T-cell (primary cell): ENCODE measurements at regions not wholly inside any gene's neighbourhood (a gene's known extent, or its start where the extent isn't known, plus 50 kb on each side); places are given as distances from the start of the nearest gene placed in this dataset.

Experiments
- ATAC-seq, 4 experiments: fragments of 200-7000 bp in 3 of 4; fragments of 150-1000 bp in 1 of 4; cut with Tn5 transposase; replicated peaks in 1 of 4; 1 replicate in 3 of 4; 2 replicates in 1 of 4; pipeline ENCODE4 v1.10.0; 2021; ENCODE audit warnings: moderate library complexity in 3 of 4, mild to moderate bottlenecking in 2 of 4, moderate number of reproducible peaks in 1 of 4
- CTCF ChIA-PET, 2 donors: fragments of 300-600 bp; sonication (Branson Sonifier 250); formaldehyde crosslinking; loops; one replicate each; lab custom pipeline; 2022; ENCODE audit warnings: antibody characterized with exemption in 2 of 2; lab: Charles Lee
- POLR2A ChIA-PET, 2 donors: fragments of 300-600 bp; sonication (Branson Sonifier 250); formaldehyde crosslinking; loops; one replicate each; lab custom pipeline; 2022; ENCODE audit warnings: antibody characterized with exemption in 2 of 2; lab: Charles Lee
- DNase-seq, 35 experiments: peaks; one replicate each; pipeline versions ENCODE4 v3.0.0 to v3.0.0-alpha.2; 2013 to 2023
- H3K27ac ChIP-seq: one replicate; pipeline ENCODE4 v1.5.1; 2013; ENCODE audit warnings: low read length
- H3K27me3 ChIP-seq, 2 experiments: replicated peaks in 1 of 2; 1 replicate in 1 of 2; 2 replicates in 1 of 2; pipeline versions ENCODE4 v1.6.1 to v1.7.0; 2013; ENCODE audit warnings: low read length in 1 of 2, mixed read lengths in 1 of 2; ENCODE audit not compliant: control insufficient read depth in 2 of 2, insufficient read depth in 2 of 2; ENCODE audit errors: extremely low read depth in 1 of 2
- H3K36me3 ChIP-seq, 2 donors: 1 replicate in 1 of 2; 2 replicates in 1 of 2; pipeline versions ENCODE4 v1.6.1 to v1.7.0; 2013; ENCODE audit warnings: low read length in 1 of 2; ENCODE audit not compliant: control insufficient read depth in 2 of 2, insufficient read depth in 1 of 2; ENCODE audit errors: extremely low read depth in 1 of 2
- H3K4me1 ChIP-seq, 2 experiments: 1 replicate in 1 of 2; 2 replicates in 1 of 2; pipeline versions ENCODE4 v1.6.1 to v1.7.0; 2013; ENCODE audit warnings: low read length in 2 of 2, mixed read lengths in 1 of 2; ENCODE audit not compliant: insufficient read depth in 2 of 2, control insufficient read depth in 1 of 2; ENCODE audit errors: extremely low read depth in 1 of 2
- H3K4me3 ChIP-seq, 2 donors: 1 replicate in 1 of 2; 2 replicates in 1 of 2; pipeline versions ENCODE4 v1.5.1 to v1.7.0; 2013; ENCODE audit warnings: mild to moderate bottlenecking in 2 of 2, low read length in 1 of 2, moderate library complexity in 1 of 2; ENCODE audit not compliant: control insufficient read depth in 1 of 2; ENCODE audit errors: extremely low read depth in 1 of 2
- H3K9me3 ChIP-seq: 2 replicates; pipeline ENCODE4 v1.7.0; 2013
- H3K27ac Mint-ChIP-seq, 2 donors: one replicate each; pipeline ENCODE4 v1.8.0; 2020 to 2021; ENCODE audit warnings: mild to moderate bottlenecking in 2 of 2, mixed read lengths in 2 of 2
- H3K27me3 Mint-ChIP-seq, 2 donors: one replicate each; pipeline ENCODE4 v1.8.0; 2021 to 2022; ENCODE audit warnings: mixed read lengths in 2 of 2
- H3K36me3 Mint-ChIP-seq: one replicate; pipeline ENCODE4 v1.8.0; 2021; ENCODE audit warnings: mixed read lengths
- H3K4me1 Mint-ChIP-seq, 3 donors: one replicate each; pipeline ENCODE4 v1.8.0; 2020 to 2022; ENCODE audit warnings: mixed read lengths in 3 of 3, mild to moderate bottlenecking in 1 of 3
- H3K4me3 Mint-ChIP-seq, 3 donors: one replicate each; pipeline ENCODE4 v1.8.0; 2020 to 2022; ENCODE audit warnings: mild to moderate bottlenecking in 3 of 3, mixed read lengths in 3 of 3, moderate library complexity in 3 of 3
- H3K9me3 Mint-ChIP-seq, 3 donors: one replicate each; pipeline ENCODE4 v1.8.0; 2020 to 2022; ENCODE audit warnings: mixed read lengths in 3 of 3
- WGBS: methylation state at CpG from one replicate; pipeline ENCODE4 v1.1.5; 2013; ENCODE audit warnings: missing lambda C conversion rate; ENCODE audit not compliant: insufficient coverage; 5-methylcytosine and 5-hydroxymethylcytosine counted together

- Histone ChIP-seq H3K4me1 (no peaks in the 10 kb centered on the region), H3K27ac (no peak overlapping the region), H3K36me3 (no peaks in the 10 kb centered on the region), H3K9me3 (no peaks in the 10 kb centered on the region), H3K4me3 (no peak overlapping the region), H3K27me3 (no peaks in the 10 kb centered on the region)
- DNase-seq = no peak
- POLR2A ChIA-PET = interaction anchor here in 1 of 2 donors (0.6 kb wide), 1 partner anchor 15 kb away, joined by 3 read pairs; no protein-coding TSS in a partner anchor
- H3K36me3 Mint-ChIP-seq = no peaks in the 10 kb centered on the region
- no CpG with 5 or more reads among the region's 1 CpG for WGBS
- ATAC-seq = no peak
- no peak overlapping the region for H3K4me3 Mint-ChIP-seq
- peaks cover 0 to 4% (median 3%) of the 10 kb centered on the region in 3 donors for H3K9me3 Mint-ChIP-seq
- CTCF ChIA-PET = no interaction called here
- H3K27me3 Mint-ChIP-seq = no peaks in the 10 kb centered on the region
- H3K4me1 Mint-ChIP-seq = no peaks in the 10 kb centered on the region
- no peak overlapping the region for H3K27ac Mint-ChIP-seq
Observed at GRCh38 chr4:123978637-123979036, 582.0 kb downstream of the SPRY1 start.

DNA sequence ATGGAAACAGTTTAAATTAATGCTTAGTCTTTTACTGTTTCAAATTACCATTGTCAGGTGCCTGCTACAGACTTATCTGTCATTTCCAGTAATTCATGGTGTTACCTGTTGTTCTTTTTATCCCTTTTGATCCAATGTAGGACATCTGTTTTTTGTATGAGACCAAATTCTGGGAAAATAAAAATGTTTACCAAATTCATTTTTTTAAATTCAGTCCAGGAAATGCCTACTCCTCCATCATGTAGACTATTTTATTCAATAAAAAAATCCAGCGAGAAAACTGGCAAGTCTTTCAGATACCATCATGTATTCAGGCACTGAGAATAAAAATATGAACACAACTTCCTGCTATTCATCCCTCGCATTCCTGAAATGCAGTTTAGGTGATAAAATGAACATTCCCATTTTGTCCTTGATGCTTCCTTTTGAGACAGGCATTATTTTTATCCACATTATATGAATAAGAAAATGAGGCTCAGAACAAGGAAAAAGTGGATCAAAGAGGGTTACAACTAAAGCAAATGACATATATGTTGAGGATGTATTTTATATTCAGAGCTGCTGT, 584.2 kb downstream of the SPRY1 start:
- H3K36me3 Mint-ChIP-seq = no peaks in the 10 kb centered on the region
- DNase-seq = no peak
- ATAC-seq = no peak
- ChIA-PET POLR2A (no interaction called here), CTCF (no interaction called here)
- Histone ChIP-seq H3K4me1 (no peaks in the 10 kb centered on the region), H3K4me3 (no peak overlapping the region), H3K27me3 (no peaks in the 10 kb centered on the region), H3K9me3 (no peaks in the 10 kb centered on the region), H3K36me3 (no peaks in the 10 kb centered on the region), H3K27ac (no peak overlapping the region)
- H3K27ac Mint-ChIP-seq = no peak overlapping the region
- no peak overlapping the region for H3K4me3 Mint-ChIP-seq
- H3K27me3 Mint-ChIP-seq = no peaks in the 10 kb centered on the region
- no peaks in the 10 kb centered on the region for H3K4me1 Mint-ChIP-seq
- no CpG with 5 or more reads among the region's 2 CpGs for WGBS
- peaks cover 0 to 4% (median 0%) of the 10 kb centered on the region in 3 donors for H3K9me3 Mint-ChIP-seq

- Mint-ChIP-seq H3K27ac (no peak overlapping the region), H3K36me3 (no peaks in the 10 kb centered on the region), H3K4me3 (no peak overlapping the region), H3K4me1 (no peaks in the 10 kb centered on the region), H3K27me3 (no peaks in the 10 kb centered on the region), H3K9me3 (no peaks in the 10 kb centered on the region)
- H3K4me1 ChIP-seq = no peaks in the 10 kb centered on the region
- H3K4me3 ChIP-seq = no peak overlapping the region
- ChIA-PET CTCF (no interaction called here), POLR2A (no interaction called here)
- DNase-seq (no peak), ATAC-seq (no peak)
- H3K27ac ChIP-seq = no peak overlapping the region
- no CpG with 5 or more reads among the region's 3 CpGs for WGBS
- no peaks in the 10 kb centered on the region for H3K9me3 ChIP-seq
- no peaks in the 10 kb centered on the region for H3K36me3 ChIP-seq
- no peaks in the 10 kb centered on the region for H3K27me3 ChIP-seq
Observed at GRCh38 chr4:123984886-123985285, 588.3 kb downstream of the SPRY1 start.

DNA sequence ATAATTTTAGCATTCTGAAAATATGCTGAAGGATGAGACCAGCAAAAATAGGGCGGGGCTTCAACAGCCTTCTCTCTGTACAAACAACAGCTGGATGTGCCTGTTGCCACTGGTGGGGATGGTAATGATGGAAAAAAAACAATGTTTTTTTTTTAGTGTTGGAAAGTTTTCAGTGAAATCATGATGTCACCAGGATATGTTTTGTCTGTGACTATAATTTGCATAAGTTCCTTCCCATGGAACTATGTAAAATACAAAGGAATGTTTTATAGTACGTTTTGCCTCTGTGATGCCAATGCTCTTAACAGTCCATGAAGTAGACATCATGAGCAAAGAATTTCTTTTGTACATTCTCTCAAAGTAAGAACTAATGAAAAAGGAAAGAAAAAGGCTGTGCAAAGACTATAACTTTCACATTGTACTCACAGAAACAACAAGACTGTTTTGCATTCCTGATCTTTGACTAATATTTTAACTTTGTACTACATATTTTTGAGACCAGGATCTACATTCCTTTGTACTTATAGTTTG, 589.7 kb downstream of the SPRY1 start:
- ChIA-PET POLR2A (no interaction called here), CTCF (no interaction called here)
- Mint-ChIP-seq H3K27ac (no peak overlapping the region), H3K4me3 (no peak overlapping the region), H3K9me3 (no peaks in the 10 kb centered on the region), H3K36me3 (no peaks in the 10 kb centered on the region), H3K27me3 (no peaks in the 10 kb centered on the region), H3K4me1 (no peaks in the 10 kb centered on the region)
- no peaks in the 10 kb centered on the region for H3K36me3 ChIP-seq
- ATAC-seq (no peak), DNase-seq (no peak)
- H3K9me3 ChIP-seq = no peaks in the 10 kb centered on the region
- WGBS = no CpG with 5 or more reads among the region's 2 CpGs
- H3K27me3 ChIP-seq = no peaks in the 10 kb centered on the region
- no peak overlapping the region for H3K4me3 ChIP-seq
- H3K27ac ChIP-seq = no peak overlapping the region
- H3K4me1 ChIP-seq = no peaks in the 10 kb centered on the region

- H3K4me3 Mint-ChIP-seq = no peak overlapping the region
- no peaks in the 10 kb centered on the region for H3K36me3 Mint-ChIP-seq
- ChIA-PET CTCF (no interaction called here), POLR2A (no interaction called here)
- no peak for DNase-seq
- no CpG with 5 or more reads among the region's 3 CpGs for WGBS
- H3K36me3 ChIP-seq = no peaks in the 10 kb centered on the region
- H3K4me3 ChIP-seq = no peak overlapping the region
- H3K9me3 Mint-ChIP-seq = no peaks in the 10 kb centered on the region
- no peaks in the 10 kb centered on the region for H3K9me3 ChIP-seq
- no peak for ATAC-seq
- H3K27me3 Mint-ChIP-seq = no peaks in the 10 kb centered on the region
- H3K27ac Mint-ChIP-seq = no peak overlapping the region
- H3K4me1 Mint-ChIP-seq = no peaks in the 10 kb centered on the region
- no peaks in the 10 kb centered on the region for H3K4me1 ChIP-seq
- no peak overlapping the region for H3K27ac ChIP-seq
- no peaks in the 10 kb centered on the region for H3K27me3 ChIP-seq
Observed at GRCh38 chr4:123987408-123987807, 590.8 kb downstream of the SPRY1 start.

DNA sequence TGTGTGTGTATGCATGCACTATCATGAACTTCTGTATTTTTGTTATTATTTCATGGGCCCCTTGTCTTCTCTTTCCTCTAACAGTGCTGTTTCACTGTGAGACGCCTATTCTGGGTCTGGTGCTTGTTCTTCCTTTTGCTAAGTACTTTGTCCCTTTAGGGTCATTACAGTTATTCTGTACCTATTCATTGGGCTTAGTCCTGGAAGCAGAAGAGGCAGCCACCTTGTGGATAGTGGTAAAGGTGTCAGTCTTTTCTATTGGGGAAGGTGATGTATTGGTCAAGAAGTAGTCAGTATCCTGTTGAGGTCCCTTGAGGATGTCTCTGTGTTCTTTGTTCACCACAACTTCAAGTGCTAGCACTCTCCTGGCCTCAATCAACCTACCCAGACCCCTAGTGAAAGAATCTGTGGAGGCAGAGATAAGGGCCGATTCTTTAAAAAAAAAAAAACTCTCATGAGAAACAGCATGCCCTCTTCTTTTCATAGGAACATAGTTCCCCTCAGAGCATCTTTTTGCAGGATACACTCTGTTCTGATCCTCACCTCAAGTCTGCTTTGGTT, 593.8 kb downstream of the SPRY1 start:
- H3K36me3 Mint-ChIP-seq = no peaks in the 10 kb centered on the region
- no peak overlapping the region for H3K27ac ChIP-seq
- no peak overlapping the region for H3K4me3 Mint-ChIP-seq
- H3K27me3 ChIP-seq = no peaks in the 10 kb centered on the region
- H3K4me1 ChIP-seq = no peaks in the 10 kb centered on the region
- ChIA-PET POLR2A (no interaction called here), CTCF (no interaction called here)
- no peak overlapping the region for H3K4me3 ChIP-seq
- DNase-seq (no peak), ATAC-seq (no peak)
- no peaks in the 10 kb centered on the region for H3K27me3 Mint-ChIP-seq
- no peaks in the 10 kb centered on the region for H3K9me3 Mint-ChIP-seq
- no CpG with 5 or more reads among the region's 2 CpGs for WGBS
- H3K36me3 ChIP-seq = no peaks in the 10 kb centered on the region
- no peaks in the 10 kb centered on the region for H3K4me1 Mint-ChIP-seq
- no peak overlapping the region for H3K27ac Mint-ChIP-seq
- H3K9me3 ChIP-seq = no peaks in the 10 kb centered on the region
